ENCODE measurements at regions not wholly inside any gene's neighbourhood (a gene's known extent, or its start where the extent isn't known, plus 50 kb on each side); places are given as distances from the start of the nearest gene placed in this dataset.

GRCh38 chr3:189500299-189500698 is 130.9 kb upstream of the TP63 start:
- FAIRE-seq: no peak
- H3K27me3 ChIP-seq (ENCODE audit: control insufficient read depth, insufficient read depth, low read length): no peaks in the 10 kb centered on the region

GRCh38 chr3:189500798-189501495 is 130.2 kb upstream of the TP63 start:
- Histone ChIP-seq H3K27ac (ENCODE audit: low read depth in 2 of 2, low read length in 2 of 2) (no peak overlapping the region), H3K27me3 (ENCODE audit: control insufficient read depth, insufficient read depth, low read length) (no peaks in the 10 kb centered on the region), H3K9ac (ENCODE audit: low read length in 3 of 3) (no peak overlapping the region), H3K36me3 (ENCODE audit: control insufficient read depth in 2 of 3, insufficient read depth in 3 of 3, low read length in 3 of 3) (no peaks in the 10 kb centered on the region), H3K9me3 (ENCODE audit: control insufficient read depth in 2 of 3, insufficient read depth in 1 of 3, low read length in 3 of 3) (no peaks in the 10 kb centered on the region), H3K4me1 (ENCODE audit: control insufficient read depth in 2 of 3, insufficient read depth in 2 of 3, low read depth in 1 of 3, low read length in 3 of 3) (no peaks in the 10 kb centered on the region), H3K4me3 (ENCODE audit: low read length in 3 of 3) (no peak overlapping the region)
- intact Hi-C loops (cut with DNase I): no loop called here
- FAIRE-seq (no peak), DNase-seq (no peak)
- TF ChIP-seq CTCF (IDR thresholded peaks at IDR 0.05; ENCODE audit: borderline replicate concordance, extremely low read depth, insufficient read depth): no peak

More at GRCh38 chr3:189500299-189500698, 130.9 kb upstream of the TP63 start:
- H3K9me3 ChIP-seq (ENCODE audit: control insufficient read depth in 2 of 3, insufficient read depth in 1 of 3, low read length in 3 of 3): no peaks in the 10 kb centered on the region
- no peaks in the 10 kb centered on the region for H3K4me1 ChIP-seq (ENCODE audit: control insufficient read depth in 2 of 3, insufficient read depth in 2 of 3, low read depth in 1 of 3, low read length in 3 of 3)
- TF ChIP-seq CTCF (IDR thresholded peaks at IDR 0.05; ENCODE audit: borderline replicate concordance, extremely low read depth, insufficient read depth): no peak
- H3K36me3 ChIP-seq (ENCODE audit: control insufficient read depth in 2 of 3, insufficient read depth in 3 of 3, low read length in 3 of 3): no peaks in the 10 kb centered on the region
- no peak overlapping the region for H3K27ac ChIP-seq (ENCODE audit: low read depth in 2 of 2, low read length in 2 of 2)
- no peak overlapping the region for H3K4me3 ChIP-seq (ENCODE audit: low read length in 3 of 3)
- intact Hi-C loops (cut with DNase I): no loop called here
- DNase-seq: no peak
- no peak overlapping the region for H3K9ac ChIP-seq (ENCODE audit: low read length in 3 of 3)

GRCh38 chr3:189502256-189502655 is 128.9 kb upstream of the TP63 start:
- no peak for FAIRE-seq
- Histone ChIP-seq H3K4me3 (ENCODE audit: low read length in 3 of 3) (no peak overlapping the region), H3K27ac (ENCODE audit: low read depth in 2 of 2, low read length in 2 of 2) (no peak overlapping the region), H3K36me3 (ENCODE audit: control insufficient read depth in 2 of 3, insufficient read depth in 3 of 3, low read length in 3 of 3) (no peaks in the 10 kb centered on the region), H3K27me3 (ENCODE audit: control insufficient read depth, insufficient read depth, low read length) (no peaks in the 10 kb centered on the region), H3K9ac (ENCODE audit: low read length in 3 of 3) (no peak overlapping the region), H3K9me3 (ENCODE audit: control insufficient read depth in 2 of 3, insufficient read depth in 1 of 3, low read length in 3 of 3) (no peaks in the 10 kb centered on the region), H3K4me1 (ENCODE audit: control insufficient read depth in 2 of 3, insufficient read depth in 2 of 3, low read depth in 1 of 3, low read length in 3 of 3) (no peaks in the 10 kb centered on the region)
- no peak for DNase-seq
- intact Hi-C loops (cut with DNase I): no loop called here
- TF ChIP-seq CTCF (IDR thresholded peaks at IDR 0.05; ENCODE audit: borderline replicate concordance, extremely low read depth, insufficient read depth): no peak

Measured in kidney (tissue), 13 donors.